Mesenteric fat pad (tissue), 1 donor: ENCODE measurements at regions not wholly inside any gene's neighbourhood (a gene's known extent, or its start where the extent isn't known, plus 50 kb on each side); places are given as distances from the start of the nearest gene placed in this dataset.

Experiments
- DNase-seq: peaks from one replicate; pipeline ENCODE4 v3.0.0-alpha.2; 2020; ENCODE audit warnings: low spot score
- donor health status: DM: yes; HTN: yes; CAD: no.

GRCh38 chr2:177078855-177079254, 133.7 kb upstream of the HNRNPA3 start:
- DNase-seq, result no peak

- DNase-seq, result no peak
Observed at GRCh38 chr2:177080746-177081284, 131.8 kb upstream of the HNRNPA3 start.

GRCh38 chr2:177084607-177085006, 128.0 kb upstream of the HNRNPA3 start:
- no peak for DNase-seq

- no peak for DNase-seq
Observed at GRCh38 chr2:177088529-177088928, 124.1 kb upstream of the HNRNPA3 start.

GRCh38 chr2:177090967-177091366, 121.6 kb upstream of the HNRNPA3 start:
- DNase-seq, result no peak

GRCh38 chr2:177093371-177093770, 119.2 kb upstream of the HNRNPA3 start:
- no peak for DNase-seq

- no peak for DNase-seq
Observed at GRCh38 chr2:177098001-177098613, 114.5 kb upstream of the HNRNPA3 start.

- DNase-seq, result no peak
Observed at GRCh38 chr2:177101930-177102329, 110.7 kb upstream of the HNRNPA3 start.

- no peak for DNase-seq
Observed at GRCh38 chr2:177106212-177106611, 106.4 kb upstream of the HNRNPA3 start.

- no peak for DNase-seq
Observed at GRCh38 chr2:177108890-177109289, 103.7 kb upstream of the HNRNPA3 start.

GRCh38 chr2:177114712-177115111, 97.9 kb upstream of the HNRNPA3 start:
- DNase-seq, result no peak

GRCh38 chr2:177117755-177118154, 94.8 kb upstream of the HNRNPA3 start:
- no peak for DNase-seq

- DNase-seq, result no peak
Observed at GRCh38 chr2:177118636-177119035, 94.0 kb upstream of the HNRNPA3 start.

GRCh38 chr2:177119099-177119498, 93.5 kb upstream of the HNRNPA3 start:
- DNase-seq, result no peak

- DNase-seq, result no peak
Observed at GRCh38 chr2:177123048-177123447, 89.5 kb upstream of the HNRNPA3 start.

GRCh38 chr2:177124371-177124770, 88.2 kb upstream of the HNRNPA3 start:
- DNase-seq, result no peak

- DNase-seq, result no peak
Observed at GRCh38 chr2:177127821-177128220, 84.8 kb upstream of the HNRNPA3 start.

GRCh38 chr2:177129610-177130009, 83.0 kb upstream of the HNRNPA3 start:
- no peak for DNase-seq

GRCh38 chr2:177131858-177132257, 80.7 kb upstream of the HNRNPA3 start:
- DNase-seq, result no peak

GRCh38 chr2:177138823-177139222, 73.8 kb upstream of the HNRNPA3 start:
- DNase-seq, result no peak

GRCh38 chr2:177141866-177142265, 70.7 kb upstream of the HNRNPA3 start:
- DNase-seq, result no peak

GRCh38 chr2:177143444-177143843, 69.2 kb upstream of the HNRNPA3 start:
- DNase-seq, result no peak

- DNase-seq, result no peak
Observed at GRCh38 chr2:177147093-177147694, 65.4 kb upstream of the HNRNPA3 start.
